ENCODE measurements at regions not wholly inside any gene's neighbourhood (a gene's known extent, or its start where the extent isn't known, plus 50 kb on each side); places are given as distances from the start of the nearest gene placed in this dataset.
A peak's percentile ranks its signal among the peaks of the same experiment; 100 is the strongest.
"Not testable (repeated sequence)": the region's sequence is repeated elsewhere in the genome, so short reads cannot be mapped to it uniquely, and the experiment has no call there.

- no peak for DNase-seq (ENCODE audit: low read depth in 2 of 2)
Measured at GRCh38 chr10:78594559-78595268, 474.1 kb upstream of the ZMIZ1 start.

DNA sequence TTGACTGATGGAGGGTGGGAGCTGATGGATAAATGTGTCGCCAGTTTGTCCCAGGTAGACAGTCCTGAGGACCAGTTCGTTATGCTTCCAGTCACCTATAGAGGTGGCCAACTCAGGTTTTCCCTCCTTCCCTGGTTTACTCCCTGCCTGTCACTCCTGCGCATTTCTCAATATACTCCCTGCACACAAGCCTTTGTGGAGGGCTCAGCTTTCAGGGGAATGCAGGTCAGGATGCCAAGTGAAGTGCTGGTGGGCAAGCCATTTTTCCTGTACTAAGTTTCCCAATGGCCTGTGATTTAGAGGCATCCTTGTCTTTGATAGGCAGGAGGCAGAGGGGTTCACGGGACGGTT, 473.5 kb upstream of the ZMIZ1 start:
- no peak for DNase-seq (ENCODE audit: low read depth in 2 of 2)

DNA sequence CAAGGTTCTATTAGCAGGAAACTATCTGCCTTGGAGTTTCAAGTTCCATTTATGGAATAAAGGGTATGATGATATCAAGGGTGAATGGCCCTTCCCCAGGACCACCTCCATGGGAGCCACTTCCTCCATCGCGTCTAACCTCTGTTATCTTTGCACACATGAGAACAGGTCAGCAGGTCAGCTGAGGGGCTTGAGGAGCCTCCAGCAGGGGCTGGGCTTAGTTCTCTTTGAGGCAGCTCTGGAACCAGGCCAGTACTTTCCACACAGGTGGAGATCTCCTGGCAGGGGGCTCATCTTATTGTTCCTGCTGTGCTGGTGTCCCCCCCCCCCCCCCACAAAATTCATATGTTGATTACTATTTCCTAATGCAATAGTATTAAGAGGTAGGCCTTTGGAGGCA, 472.2 kb upstream of the ZMIZ1 start:
- DNase-seq (ENCODE audit: low read depth in 2 of 2): no peak

DNA sequence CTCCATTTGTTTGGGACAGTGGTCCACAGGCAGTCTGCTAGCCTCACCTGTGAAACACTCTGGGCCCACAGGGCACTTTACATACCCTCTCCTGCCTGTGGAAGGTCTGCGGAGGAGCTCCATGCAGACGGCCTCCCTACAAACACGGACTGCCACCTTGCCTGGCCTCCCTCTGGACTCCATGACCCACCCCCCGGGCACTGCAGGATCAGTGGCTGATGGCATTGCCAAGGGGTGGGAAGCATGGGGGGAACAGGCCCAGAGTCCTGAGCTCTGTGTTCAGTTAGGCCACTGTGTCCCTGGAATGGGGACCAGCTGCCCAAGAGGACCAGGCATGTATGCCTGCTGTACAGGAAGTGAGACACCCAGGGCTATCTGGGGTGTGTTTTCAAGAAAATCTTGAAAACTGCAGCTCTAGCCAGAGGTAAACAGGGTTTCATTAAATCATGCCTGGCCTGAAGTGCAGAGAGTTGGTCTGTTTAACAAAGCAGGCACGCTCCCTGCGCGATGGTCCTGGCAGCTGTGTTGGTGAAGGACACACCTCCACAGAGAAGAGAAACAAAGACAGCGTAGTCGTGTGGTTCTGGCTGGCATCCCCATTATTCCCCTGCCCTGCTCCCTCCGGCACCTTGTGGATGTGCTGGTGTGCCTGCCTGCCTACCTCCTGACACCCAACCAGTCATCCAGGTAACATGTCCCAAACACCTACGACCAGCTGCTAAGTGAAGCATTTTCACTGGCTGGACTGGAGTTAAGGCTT, 470.8 kb upstream of the ZMIZ1 start:
- DNase-seq (ENCODE audit: low read depth in 2 of 2): no peak

- no peak for DNase-seq (ENCODE audit: low read depth in 2 of 2)
Measured at GRCh38 chr10:78599122-78599853, 469.5 kb upstream of the ZMIZ1 start.

DNA sequence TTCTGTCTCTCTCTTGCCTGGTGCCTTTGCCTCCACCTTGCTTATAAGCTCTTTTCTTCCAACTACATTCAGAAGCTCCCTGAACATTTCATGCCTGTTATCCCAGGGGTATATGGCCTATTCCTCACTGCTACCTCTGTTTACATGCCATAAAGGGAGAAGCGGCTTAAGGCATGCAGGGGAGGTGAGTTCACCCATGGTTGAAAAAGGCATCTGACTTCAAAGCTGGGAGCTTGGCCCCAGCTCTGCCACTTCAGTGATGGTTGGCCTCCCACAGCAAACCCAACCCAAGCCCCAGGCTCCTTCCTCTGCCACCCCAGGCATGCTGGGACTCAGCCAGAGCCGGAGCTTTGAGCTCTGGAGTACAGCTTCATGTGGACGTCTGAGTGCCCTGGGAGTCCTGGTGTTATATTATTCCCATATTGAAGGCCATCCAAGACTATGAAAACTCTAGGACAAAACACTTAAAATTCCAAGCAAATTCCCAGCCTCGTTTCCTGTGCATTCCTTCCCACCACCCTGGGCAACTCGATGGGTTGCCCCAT, 468.6 kb upstream of the ZMIZ1 start:
- DNase-seq (ENCODE audit: low read depth in 2 of 2): no peak

DNA sequence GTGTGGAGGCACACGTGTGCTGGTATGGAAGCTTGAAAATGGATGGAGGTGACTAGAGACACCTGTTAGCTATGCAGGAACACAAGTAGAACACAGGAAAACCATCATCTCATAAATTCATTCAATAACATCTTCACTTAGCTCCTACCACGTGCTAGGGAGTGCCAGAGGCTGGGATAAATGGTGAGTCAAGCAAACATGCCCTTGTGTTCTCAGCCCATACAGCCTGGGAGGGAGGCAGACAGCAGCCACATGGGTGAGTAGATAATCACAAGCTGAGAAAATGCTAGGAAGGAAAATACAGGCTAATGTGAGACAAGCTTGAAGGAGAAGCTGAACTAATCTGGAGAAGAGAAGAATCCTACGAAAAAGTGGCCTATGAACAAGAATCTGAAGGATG, 468.0 kb upstream of the ZMIZ1 start:
- no peak for DNase-seq (ENCODE audit: low read depth in 2 of 2)

DNA sequence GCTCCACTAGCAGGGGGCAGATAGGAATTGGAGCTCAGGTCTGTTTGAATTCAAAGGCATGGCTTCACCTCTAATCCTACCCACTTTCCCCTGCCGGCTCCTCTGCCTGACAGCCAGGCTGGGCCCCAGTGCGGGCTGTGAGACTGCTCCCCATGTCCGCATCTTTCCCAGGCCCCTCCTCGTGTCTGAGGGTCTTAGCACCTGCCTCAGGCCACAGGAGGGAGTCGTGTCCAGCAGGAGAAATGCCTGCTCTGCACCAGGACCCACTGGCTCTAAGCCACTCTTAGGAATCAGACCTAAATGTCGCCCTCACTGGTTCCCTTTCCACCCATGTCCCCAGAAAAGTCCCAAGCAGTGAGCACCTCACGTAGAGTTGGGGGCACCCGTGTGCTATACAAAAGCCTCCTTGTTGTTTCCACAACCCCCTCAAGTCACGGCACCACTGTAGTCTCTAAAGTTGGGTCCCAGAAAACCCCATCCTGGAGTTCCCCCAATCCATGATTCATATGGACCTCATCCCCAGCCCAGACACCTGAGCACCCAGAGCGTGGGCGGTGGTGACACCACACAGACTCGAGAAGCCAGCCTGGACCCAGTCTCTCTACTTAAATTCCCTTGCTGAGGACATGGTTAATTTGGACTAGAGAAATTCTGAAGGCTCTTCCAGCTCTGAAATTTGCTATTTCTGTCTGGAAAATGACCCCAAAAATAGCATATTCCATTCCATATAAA, 466.4 kb upstream of the ZMIZ1 start:
- DNase-seq (ENCODE audit: low read depth in 2 of 2): peak; percentile 11 to 15

GRCh38 chr10:78604286-78604685, 464.5 kb upstream of the ZMIZ1 start:
- DNase-seq (ENCODE audit: low read depth in 2 of 2): no peak

DNA sequence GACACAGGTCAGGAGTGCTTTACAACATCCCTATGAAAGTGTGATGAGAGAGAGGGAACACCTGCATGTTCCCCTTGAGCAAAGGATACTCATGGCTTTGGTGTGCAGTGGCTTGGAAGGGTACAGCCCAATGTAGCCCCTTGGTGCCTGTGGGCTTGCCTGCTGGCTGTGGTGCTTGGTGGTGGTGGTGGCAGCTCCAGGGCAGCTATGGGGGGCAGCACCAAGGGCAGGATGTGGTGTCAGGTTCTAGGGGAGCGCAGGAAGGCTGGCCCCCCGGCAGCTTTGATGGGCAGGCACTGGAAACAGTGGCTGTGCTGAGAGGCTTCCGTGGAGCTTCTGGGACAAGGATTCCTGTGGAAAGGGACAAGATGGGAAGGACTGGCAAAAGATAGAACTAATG, 464.0 kb upstream of the ZMIZ1 start:
- DNase-seq (ENCODE audit: low read depth in 2 of 2): no peak

- DNase-seq (ENCODE audit: low read depth in 2 of 2): no peak
Measured at GRCh38 chr10:78605800-78606350, 462.9 kb upstream of the ZMIZ1 start.

- DNase-seq (ENCODE audit: low read depth in 2 of 2): not testable (repeated sequence)
Measured at GRCh38 chr10:78606766-78607165, 462.0 kb upstream of the ZMIZ1 start.

GRCh38 chr10:78609976-78610375, 458.8 kb upstream of the ZMIZ1 start:
- DNase-seq (ENCODE audit: low read depth in 2 of 2): no peak

DNA sequence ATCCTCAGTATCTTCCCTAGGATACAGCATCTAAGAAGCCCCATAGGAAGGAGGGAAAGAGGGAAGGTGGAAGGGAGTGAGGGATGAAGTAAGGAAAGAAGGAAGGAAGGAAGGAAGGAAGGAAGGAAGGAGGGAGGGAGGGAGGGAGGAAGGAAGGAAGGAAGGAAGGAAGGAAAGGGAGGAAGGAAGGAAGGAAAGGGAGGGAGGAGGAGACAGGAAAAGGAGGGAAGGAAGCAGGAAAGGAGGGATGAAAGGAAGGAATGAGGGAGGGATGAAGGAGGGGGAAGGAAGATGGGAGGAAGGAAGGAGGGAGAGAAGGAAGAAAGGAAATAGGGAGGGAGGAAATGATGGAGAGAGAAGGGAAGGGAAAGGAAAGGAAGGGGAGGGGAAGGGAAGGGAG, 455.6 kb upstream of the ZMIZ1 start:
- no peak for DNase-seq (ENCODE audit: low read depth in 2 of 2)

GRCh38 chr10:78614267-78614666, 454.5 kb upstream of the ZMIZ1 start:
- no peak for DNase-seq (ENCODE audit: low read depth in 2 of 2)

DNA sequence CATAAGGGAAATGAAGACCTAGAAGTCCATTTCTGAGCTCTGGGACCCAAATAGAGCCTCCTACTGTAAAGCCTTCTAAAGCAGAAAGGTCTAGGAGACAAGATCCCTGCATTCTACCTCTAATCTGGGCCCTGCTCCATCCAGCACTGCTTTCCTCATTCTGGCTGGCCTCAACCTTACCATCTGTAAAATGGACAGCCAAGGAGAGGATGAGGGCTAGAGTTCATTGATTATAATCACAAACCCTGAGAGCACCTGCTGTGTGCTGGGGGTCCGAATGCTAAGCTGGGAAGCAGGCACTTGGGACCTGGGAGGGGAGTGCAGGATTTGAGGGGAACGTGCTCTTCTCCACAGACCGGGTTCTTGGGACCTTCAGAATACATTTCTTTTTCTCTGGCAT, 454.0 kb upstream of the ZMIZ1 start:
- DNase-seq (ENCODE audit: low read depth in 2 of 2): no peak

- no peak for DNase-seq (ENCODE audit: low read depth in 2 of 2)
Measured at GRCh38 chr10:78616125-78616695, 452.6 kb upstream of the ZMIZ1 start.

GRCh38 chr10:78617115-78617514, 451.7 kb upstream of the ZMIZ1 start:
- DNase-seq (ENCODE audit: low read depth in 2 of 2): no peak

DNA sequence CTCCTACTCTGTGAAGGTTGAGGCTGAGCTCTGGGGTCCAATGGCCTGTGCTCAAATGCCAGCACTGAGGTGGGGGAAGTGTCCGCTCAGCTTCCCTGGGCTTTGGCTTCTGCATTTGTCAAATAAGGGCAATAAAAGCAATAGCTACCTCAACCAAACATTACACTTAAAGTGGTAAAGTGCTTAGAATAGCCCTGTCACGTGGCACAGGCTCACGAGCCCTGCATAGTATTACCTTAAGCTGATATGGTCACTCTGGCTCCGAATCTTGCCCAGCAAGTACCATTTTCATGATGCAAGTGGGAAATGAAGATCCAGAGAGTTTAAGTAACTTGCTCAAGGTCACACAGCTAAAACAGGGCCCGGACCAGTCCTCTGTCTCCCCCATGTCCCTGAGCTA, 451.1 kb upstream of the ZMIZ1 start:
- no peak for DNase-seq (ENCODE audit: low read depth in 2 of 2)

DNA sequence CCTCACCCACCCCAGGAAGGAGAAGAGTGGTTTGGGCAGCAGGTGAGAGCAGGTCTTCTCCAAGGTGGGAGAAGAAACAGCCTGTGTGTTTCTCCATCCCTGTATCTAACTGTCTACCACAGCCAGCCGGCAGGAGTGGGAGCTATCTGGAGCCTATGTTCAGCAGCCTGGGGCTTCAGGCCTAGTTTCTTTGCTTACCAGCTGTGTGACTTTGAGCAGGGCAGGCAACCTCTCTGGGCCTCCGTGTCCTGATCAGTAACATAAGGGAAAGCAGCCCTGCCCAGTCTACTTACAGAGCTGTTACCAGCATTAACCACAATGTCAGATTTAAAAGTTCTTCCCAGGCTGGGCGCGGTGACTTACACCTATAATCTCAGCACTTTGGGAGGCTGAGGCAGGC, 450.7 kb upstream of the ZMIZ1 start:
- DNase-seq (ENCODE audit: low read depth in 2 of 2): no peak

DNA sequence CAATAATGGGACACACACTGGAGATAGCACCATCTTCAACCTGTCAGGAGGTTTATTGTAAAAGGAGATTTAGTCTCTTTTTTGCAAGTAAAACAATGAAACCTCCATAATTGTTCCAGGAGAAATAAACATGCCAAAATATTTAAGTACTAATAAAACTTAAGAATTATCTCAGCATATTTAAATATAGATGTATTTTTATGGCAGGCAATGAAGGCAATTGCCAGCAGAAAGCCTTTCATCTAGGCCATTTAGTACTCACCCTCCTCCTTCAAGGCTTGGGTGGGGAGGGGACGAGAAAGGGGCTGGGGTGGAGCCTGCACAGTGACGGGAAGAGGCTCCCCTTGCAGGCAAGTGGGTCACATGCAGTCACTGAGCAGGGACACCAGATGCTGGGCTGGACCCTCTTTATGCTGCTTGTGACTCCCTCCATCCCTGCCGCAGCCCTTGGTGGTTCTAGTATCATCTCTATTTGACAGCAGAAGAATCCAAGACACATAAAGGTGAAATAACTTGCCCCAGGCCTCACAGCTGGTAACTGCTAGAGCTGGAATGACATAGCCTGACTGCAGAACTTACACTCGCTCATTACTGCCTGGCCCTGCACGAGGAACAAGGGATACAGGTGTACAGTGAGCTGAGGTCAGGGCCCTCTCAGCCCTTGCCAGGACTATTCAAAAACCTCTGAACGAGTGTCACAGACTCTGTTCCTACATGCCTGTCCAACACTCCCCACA, 449.5 kb upstream of the ZMIZ1 start:
- DNase-seq (ENCODE audit: low read depth in 2 of 2): no peak

All from stimulated activated CD4-positive, alpha-beta T cell treated with anti-CD3 and anti-CD28 coated beads, Interleukin-4, amount 100 ng/mL, for 48 hours (primary cell).